SK-N-SH (cell line): ENCODE measurements at regions not wholly inside any gene's neighbourhood (a gene's known extent, or its start where the extent isn't known, plus 50 kb on each side); places are given as distances from the start of the nearest gene placed in this dataset.

Source experiments
- CTCF ChIA-PET: fragments of 300-600, 350-600 bp; formaldehyde crosslinking; extraction: SDS; loops from one replicate; lab custom pipeline; 2021; lab: Yijun Ruan, JAX
- POLR2A ChIA-PET: fragments of 350-600 bp; sonication (Branson Sonifier 250); formaldehyde crosslinking; extraction: SDS; loops from one replicate; lab custom pipeline; 2020; ENCODE audit warnings: antibody characterized with exemption, inconsistent platforms; lab: Yijun Ruan, JAX
- DNase-seq: peaks from one replicate; pipeline ENCODE4 v3.0.0; 2012
- H2AFZ ChIP-seq: fragments of 200-600 bp; sonication (generic); 2 replicates; pipeline ENCODE4 v1.8.1; 2016; ENCODE audit warnings: antibody characterized with exemption, mild to moderate bottlenecking, low read depth
- H3F3A ChIP-seq: fragments of 200-600 bp; sonication (generic); replicated peaks from 2 replicates; pipeline ENCODE3; 2016; ENCODE audit warnings: antibody characterized with exemption, mild to moderate bottlenecking; ENCODE audit not compliant: insufficient read depth
- H3K27ac ChIP-seq, 2 experiments: fragments of 200-500 bp in 1 of 2; fragments of 200-600 bp in 1 of 2; sonication (Bioruptor generic) in 1 of 2; sonication (generic), shearing (Covaris generic) in 1 of 2; 2 replicates each; pipeline versions ENCODE4 v1.5.1 to v1.6.1; 2014 to 2016; ENCODE audit warnings: low read depth in 2 of 2, inconsistent platforms in 1 of 2, low read length in 1 of 2, mild to moderate bottlenecking in 1 of 2, mixed read lengths in 1 of 2
- H3K27me3 ChIP-seq: fragments of 200-600 bp; sonication (generic), shearing (Covaris generic); 2 replicates; pipeline ENCODE4 v1.6.1; 2016; ENCODE audit warnings: mixed run types; ENCODE audit not compliant: insufficient read depth
- H3K36me3 ChIP-seq, 2 experiments: fragments of 200-500 bp in 1 of 2; fragments of 200-600 bp in 1 of 2; sonication (Bioruptor generic) in 1 of 2; sonication (generic) in 1 of 2; replicated peaks in 1 of 2; 2 replicates each; pipeline versions ENCODE3 to v1.5.1; 2014 to 2016; ENCODE audit warnings: low read length in 1 of 2, mild to moderate bottlenecking in 1 of 2; ENCODE audit not compliant: insufficient read depth in 2 of 2, control insufficient read depth in 1 of 2
- H3K4me1 ChIP-seq, 2 experiments: fragments of 200-500 bp in 1 of 2; fragments of 200-600 bp in 1 of 2; sonication (Bioruptor generic) in 1 of 2; sonication (generic), shearing (Covaris generic) in 1 of 2; 2 replicates each; pipeline versions ENCODE4 v1.5.1 to v1.6.1; 2014 to 2016; ENCODE audit warnings: low read depth in 1 of 2, low read length in 1 of 2, mixed run types in 1 of 2; ENCODE audit not compliant: insufficient read depth in 2 of 2, control insufficient read depth in 1 of 2
- H3K4me2 ChIP-seq: fragments of 200-600 bp; sonication (generic), shearing (Covaris generic); 2 replicates; pipeline ENCODE4 v1.6.1; 2017; ENCODE audit warnings: mixed run types
- H3K4me3 ChIP-seq, 2 experiments: fragments of 200-500 bp in 1 of 2; fragments of 200-600 bp in 1 of 2; sonication (Bioruptor generic) in 1 of 2; sonication (generic), shearing (Covaris generic) in 1 of 2; 2 replicates each; pipeline versions ENCODE4 v1.5.1 to v1.8.1; 2014 to 2016; ENCODE audit warnings: low read depth in 2 of 2, inconsistent platforms in 1 of 2, low read length in 1 of 2, mild to moderate bottlenecking in 1 of 2, mixed read lengths in 1 of 2, moderate library complexity in 1 of 2
- H3K79me2 ChIP-seq: fragments of 200-600 bp; sonication (generic); 2 replicates; pipeline ENCODE4 v1.8.1; 2017; ENCODE audit warnings: mild to moderate bottlenecking; ENCODE audit not compliant: insufficient read depth
- H3K9ac ChIP-seq: fragments of 200-600 bp; sonication (generic); 2 replicates; pipeline ENCODE4 v1.6.1; 2017; ENCODE audit warnings: mixed run types
- H3K9me2 ChIP-seq: fragments of 200-600 bp; sonication (generic); 2 replicates; pipeline ENCODE4 v1.6.1; 2017; ENCODE audit warnings: mixed run types
- H3K9me3 ChIP-seq: fragments of 200-600 bp; sonication (generic); 2 replicates; pipeline ENCODE4 v1.6.1; 2017; ENCODE audit warnings: mixed run types, mild to moderate bottlenecking, moderate library complexity
- H4K20me1 ChIP-seq: fragments of 200-600 bp; sonication (generic); 2 replicates; pipeline ENCODE4 v1.6.1; 2017; ENCODE audit warnings: mild to moderate bottlenecking, mixed run types; ENCODE audit not compliant: insufficient read depth
- CHD2 ChIP-seq: fragments of 150-350 bp; IDR thresholded peaks from 2 replicates; pipeline ENCODE4 v1.6.1; 2018; ENCODE audit warnings: low read length; ENCODE audit not compliant: partially characterized antibody
- ELF1 ChIP-seq: IDR thresholded peaks from 2 replicates; pipeline ENCODE4 v1.4.0; 2012
- EP300 ChIP-seq, 2 experiments: IDR thresholded peaks; 2 replicates each; pipeline versions ENCODE4 v1.4.0 to v1.6.1; 2012; ENCODE audit warnings: borderline replicate concordance in 1 of 2, low read depth in 1 of 2, low read length in 1 of 2
- FOSL2 ChIP-seq: IDR thresholded peaks from 2 replicates; pipeline ENCODE4 v1.4.0; 2012; ENCODE audit warnings: low read depth, mild to moderate bottlenecking, moderate library complexity, borderline replicate concordance
- FOXJ3 ChIP-seq: sonication (generic); formaldehyde crosslinking; IDR thresholded peaks from 2 replicates; pipeline ENCODE4 v1.5.1; 2020; ENCODE audit warnings: mild to moderate bottlenecking, missing genetic modification reagents
- FOXM1 ChIP-seq: IDR thresholded peaks from 2 replicates; pipeline ENCODE4 v1.4.0; 2012; ENCODE audit warnings: low read depth, mild to moderate bottlenecking
- GATA2 ChIP-seq: sonication (generic); formaldehyde crosslinking; IDR thresholded peaks from 2 replicates; pipeline ENCODE4 v1.5.0; 2020; ENCODE audit warnings: mild to moderate bottlenecking, missing genetic modification reagents
- JUND ChIP-seq: IDR thresholded peaks from 2 replicates; pipeline ENCODE4 v1.4.0; 2012
- POLR2AphosphoS5 ChIP-seq: IDR thresholded peaks from 2 replicates; pipeline ENCODE4 v1.6.1; 2012; ENCODE audit warnings: low read depth, low read length
- RAD21 ChIP-seq: IDR thresholded peaks from 2 replicates; pipeline ENCODE4 v1.6.1; 2012; ENCODE audit warnings: mild to moderate bottlenecking, low read length
- RCOR1 ChIP-seq: fragments of 150-350 bp; IDR thresholded peaks from 2 replicates; pipeline ENCODE4 v1.6.1; 2017; ENCODE audit warnings: antibody characterized with exemption, low read length
- RFX5 ChIP-seq: IDR thresholded peaks from 2 replicates; pipeline ENCODE4 v1.6.1; 2012; ENCODE audit warnings: mild to moderate bottlenecking, improper control_type of control experiment, low read length
- SIN3A ChIP-seq: IDR thresholded peaks from 2 replicates; pipeline ENCODE4 v1.6.1; 2012; ENCODE audit warnings: low read depth, mild to moderate bottlenecking, low read length, moderate library complexity, borderline replicate concordance
- TAF1 ChIP-seq: IDR thresholded peaks from 2 replicates; pipeline ENCODE4 v1.6.1; 2012; ENCODE audit warnings: low read depth, mild to moderate bottlenecking, low read length, moderate library complexity, borderline replicate concordance
- TCF12 ChIP-seq: IDR thresholded peaks from 2 replicates; pipeline ENCODE4 v1.4.0; 2012
- USF1 ChIP-seq: IDR thresholded peaks from 2 replicates; pipeline ENCODE4 v1.4.0; 2012; ENCODE audit warnings: low read depth, borderline replicate concordance
- ZBTB33 ChIP-seq: IDR thresholded peaks from 2 replicates; pipeline ENCODE4 v1.4.0; 2012; ENCODE audit warnings: low read depth, borderline replicate concordance
- WGBS: methylation state at CpG from one replicate; pipeline ENCODE4 v1.1.6; 2017; ENCODE audit warnings: low lambda C conversion rate; 5-methylcytosine and 5-hydroxymethylcytosine counted together
- TF ChIP-seq, protein P1 (sequence below): IDR thresholded peaks from 2 replicates; pipeline ENCODE4; 2012
- TF ChIP-seq, protein P2 (sequence below): IDR thresholded peaks from 2 replicates; pipeline ENCODE4 v1.4.0; 2012; ENCODE audit warnings: low read depth

DNA sequence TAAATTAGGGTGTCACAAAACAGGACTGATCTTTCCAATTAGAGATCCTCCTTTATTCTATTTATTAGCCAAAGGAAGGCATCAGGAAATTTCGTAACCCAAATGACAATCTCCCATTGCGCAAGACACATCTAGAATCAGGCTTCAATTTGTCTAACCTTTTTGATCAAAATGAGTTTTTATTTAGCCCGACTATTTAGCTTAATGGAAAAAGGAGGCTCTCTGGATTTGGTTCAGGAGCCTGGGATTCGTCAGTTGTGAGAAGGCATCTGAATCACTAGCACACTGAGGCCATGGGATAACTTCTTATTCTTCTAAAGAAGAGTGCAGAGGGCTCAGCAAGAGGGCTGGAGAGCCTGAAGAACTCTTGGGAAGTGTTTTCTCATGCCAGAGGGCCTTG is 332.1 kb upstream of the ETAA1 start:
- Histone ChIP-seq H3K9me2 (no peaks in the 10 kb centered on the region), H2AFZ (no peak overlapping the region), H3K79me2 (no peaks in the 10 kb centered on the region), H3F3A (no peaks in the 10 kb centered on the region), H4K20me1 (no peaks in the 10 kb centered on the region), H3K27me3 (no peaks in the 10 kb centered on the region; the same call in 1 of the 2 replicates), H3K9ac (no peak overlapping the region), H3K36me3 (no peaks in the 10 kb centered on the region), H3K4me2 (no peak overlapping the region), H3K9me3 (no peaks in the 10 kb centered on the region), H3K4me1 (peaks cover 0 to 3% of the 10 kb centered on the region in 2 experiments; a peak in 2 of 4 replicates), H3K27ac (no peak overlapping the region), H3K4me3 (no peak overlapping the region)
- CTCF ChIA-PET: no interaction called here
- POLR2A ChIA-PET: no interaction called here
- no peak for DNase-seq
- WGBS: 45% methylated on average over 4 of the region's 4 CpGs
- TF ChIP-seq, protein P1, sequence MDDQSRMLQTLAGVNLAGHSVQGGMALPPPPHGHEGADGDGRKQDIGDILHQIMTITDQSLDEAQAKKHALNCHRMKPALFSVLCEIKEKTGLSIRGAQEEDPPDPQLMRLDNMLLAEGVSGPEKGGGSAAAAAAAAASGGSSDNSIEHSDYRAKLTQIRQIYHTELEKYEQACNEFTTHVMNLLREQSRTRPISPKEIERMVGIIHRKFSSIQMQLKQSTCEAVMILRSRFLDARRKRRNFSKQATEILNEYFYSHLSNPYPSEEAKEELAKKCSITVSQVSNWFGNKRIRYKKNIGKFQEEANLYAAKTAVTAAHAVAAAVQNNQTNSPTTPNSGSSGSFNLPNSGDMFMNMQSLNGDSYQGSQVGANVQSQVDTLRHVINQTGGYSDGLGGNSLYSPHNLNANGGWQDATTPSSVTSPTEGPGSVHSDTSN: no peak
- no peak for TF ChIP-seq CHD2
- no peak for TF ChIP-seq ZBTB33
- TF ChIP-seq RAD21: no peak
- TF ChIP-seq, protein P2, sequence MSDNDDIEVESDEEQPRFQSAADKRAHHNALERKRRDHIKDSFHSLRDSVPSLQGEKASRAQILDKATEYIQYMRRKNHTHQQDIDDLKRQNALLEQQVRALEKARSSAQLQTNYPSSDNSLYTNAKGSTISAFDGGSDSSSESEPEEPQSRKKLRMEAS: no peak
- TF ChIP-seq TCF12: no peak
- TF ChIP-seq USF1: no peak
- TF ChIP-seq JUND: no peak
- no peak for TF ChIP-seq EP300 (IDR thresholded peaks at IDR 0.05; ENCODE audit: borderline replicate concordance in 1 of 2, low read depth in 1 of 2, low read length in 1 of 2)
- TF ChIP-seq TAF1: no peak
- no peak for TF ChIP-seq FOSL2
- TF ChIP-seq RFX5: no peak

DNA sequence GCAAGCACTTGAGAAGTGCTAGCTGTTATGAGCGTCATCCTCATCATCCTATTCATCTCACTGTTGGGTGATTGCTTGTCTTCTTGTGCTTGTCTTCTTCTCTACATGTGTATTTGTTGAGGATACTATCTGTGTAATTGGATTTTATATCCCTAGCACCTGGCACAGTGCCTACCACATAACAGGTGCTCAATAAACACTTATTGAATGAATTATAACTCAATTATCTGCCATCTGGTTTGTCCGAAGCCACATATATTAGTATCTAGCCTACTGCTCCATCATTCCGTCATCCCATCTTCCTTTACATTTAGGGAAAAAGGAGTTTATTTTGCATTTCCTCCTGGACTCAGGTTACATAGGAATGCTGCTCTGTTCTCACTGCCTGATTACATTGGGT is 330.4 kb upstream of the ETAA1 start:
- H3K4me1 ChIP-seq: peaks cover 0 to 3% of the 10 kb centered on the region in 2 experiments; a peak in 2 of 4 replicates
- H3F3A ChIP-seq: no peaks in the 10 kb centered on the region
- DNase-seq: no peak
- H3K27me3 ChIP-seq: no peaks in the 10 kb centered on the region; the same call in 1 of the 2 replicates
- H3K36me3 ChIP-seq: no peaks in the 10 kb centered on the region
- H3K27ac ChIP-seq: no peak overlapping the region
- 63% methylated on average over 3 of the region's 3 CpGs for WGBS
- POLR2A ChIA-PET: no interaction called here
- H3K9me2 ChIP-seq: no peaks in the 10 kb centered on the region
- H3K79me2 ChIP-seq: no peaks in the 10 kb centered on the region
- no peak overlapping the region for H3K9ac ChIP-seq
- H3K4me3 ChIP-seq: no peak overlapping the region
- no peak overlapping the region for H3K4me2 ChIP-seq
- H3K9me3 ChIP-seq: no peaks in the 10 kb centered on the region
- H2AFZ ChIP-seq: no peak overlapping the region
- H4K20me1 ChIP-seq: no peaks in the 10 kb centered on the region
- CTCF ChIA-PET: no interaction called here
- TF ChIP-seq EP300 (IDR thresholded peaks at IDR 0.05; ENCODE audit: borderline replicate concordance in 1 of 2, low read depth in 1 of 2, low read length in 1 of 2) (peak in 1 of 2 experiments; percentile 56; a peak in 1 of 4 replicates), POLR2AphosphoS5 (no peak), ELF1 (no peak), FOXM1 (no peak), USF1 (no peak), SIN3A (no peak), ZBTB33 (no peak), CHD2 (no peak), RAD21 (no peak), GATA2 (CRISPR knock-in tag) (peak; percentile 52), RCOR1 (peak; percentile 60; the same call in 1 of the 2 replicates), FOXJ3 (CRISPR knock-in tag) (no peak), JUND (no peak)
